HG03175 (cell line): ENCODE measurements at regions not wholly inside any gene's neighbourhood (a gene's known extent, or its start where the extent isn't known, plus 50 kb on each side); places are given as distances from the start of the nearest gene placed in this dataset.
"Not testable (repeated sequence)": the region's sequence is repeated elsewhere in the genome, so short reads cannot be mapped to it uniquely, and the experiment has no call there.

Experiments used
- ATAC-seq: cut with Tn5 transposase; IDR thresholded peaks from one replicate; pipeline ENCODE4 v1.9.1; 2021; ENCODE audit warnings: mild to moderate bottlenecking, moderate library complexity; ENCODE audit not compliant: unreplicated experiment

DNA sequence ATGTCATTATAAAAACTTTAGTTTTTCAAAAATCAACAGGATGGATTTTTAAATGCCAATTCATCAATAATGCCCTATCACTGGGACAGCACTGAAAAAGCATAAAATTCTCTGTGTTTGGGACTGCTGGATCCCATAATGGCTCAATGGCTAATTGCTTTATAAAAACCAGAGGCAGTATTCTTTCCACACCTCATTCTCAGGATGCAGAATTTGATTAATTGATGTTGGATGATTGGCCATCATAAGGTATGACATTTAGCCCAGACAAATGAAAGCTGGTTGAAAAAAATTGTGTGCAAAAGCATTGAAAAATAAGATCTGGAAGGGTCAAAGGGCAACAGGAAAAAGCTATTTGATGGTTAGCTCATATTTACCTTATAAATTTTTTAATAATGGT, 362.2 kb upstream of the SNX7 start:
- no peak for ATAC-seq

DNA sequence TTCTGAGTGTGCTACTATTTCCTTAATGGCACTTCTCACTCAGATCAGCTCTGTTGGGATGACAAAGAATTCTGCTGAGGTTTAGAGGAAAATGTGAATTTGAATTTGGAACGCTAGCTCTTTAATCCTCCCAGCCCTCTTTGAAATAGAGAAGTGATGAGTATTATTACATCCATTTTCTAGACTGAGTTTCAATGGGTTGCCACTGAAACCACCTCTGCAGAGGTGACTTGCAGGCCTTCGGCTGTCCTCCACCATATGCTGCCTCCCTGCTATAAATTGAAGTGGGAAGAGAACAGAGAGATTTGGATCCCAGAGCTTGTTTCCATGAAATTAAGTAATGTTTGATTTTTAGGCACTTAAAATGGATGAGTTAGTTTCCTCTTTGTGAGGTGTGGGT, 363.2 kb upstream of the SNX7 start:
- no peak for ATAC-seq

DNA sequence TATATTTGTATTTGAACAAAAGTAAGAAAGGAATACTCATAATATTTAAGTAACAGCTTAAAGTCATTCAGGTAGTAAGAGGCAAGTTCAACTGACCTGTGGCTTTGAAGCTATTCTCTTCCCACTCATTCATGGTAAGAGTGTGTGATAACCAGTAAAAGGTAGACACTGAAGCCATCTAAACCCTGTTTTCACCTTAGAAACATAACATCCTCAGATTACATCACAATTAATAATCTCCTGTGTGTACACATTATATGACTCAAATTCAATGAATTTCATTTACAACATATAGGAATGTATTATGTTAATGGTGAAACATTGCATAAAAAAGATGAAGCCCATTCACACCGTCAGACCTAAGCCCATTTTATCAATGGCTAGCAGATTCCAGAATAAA, 364.8 kb upstream of the SNX7 start:
- ATAC-seq = no peak

- no peak for ATAC-seq
Observed at GRCh38 chr1:98294127-98294526, 367.4 kb upstream of the SNX7 start.

- no peak for ATAC-seq
Observed at GRCh38 chr1:98292994-98293393, 368.5 kb upstream of the SNX7 start.

DNA sequence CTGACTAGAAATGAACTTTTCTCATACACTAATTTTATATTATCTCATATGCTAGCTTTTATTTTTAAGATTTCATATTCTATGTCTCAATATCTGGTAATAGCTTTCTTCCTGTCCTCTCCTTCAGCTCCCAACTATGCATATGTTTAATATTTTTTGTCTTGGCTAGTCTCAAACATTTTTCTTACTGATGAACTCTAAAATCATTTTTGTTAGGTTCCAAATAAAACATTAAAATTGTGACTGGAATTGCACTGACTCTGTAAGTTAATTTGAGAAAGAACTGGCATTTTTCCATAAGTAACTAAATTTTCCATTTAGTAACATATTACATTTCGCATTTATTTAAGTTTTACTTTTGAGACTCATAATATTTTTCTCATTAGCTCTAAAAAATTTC, 368.5 kb upstream of the DPYD start:
- no peak for ATAC-seq

GRCh38 chr1:98288494-98288893, 367.7 kb upstream of the DPYD start:
- no peak for ATAC-seq

- ATAC-seq = no peak
Observed at GRCh38 chr1:98287626-98288025, 366.8 kb upstream of the DPYD start.

DNA sequence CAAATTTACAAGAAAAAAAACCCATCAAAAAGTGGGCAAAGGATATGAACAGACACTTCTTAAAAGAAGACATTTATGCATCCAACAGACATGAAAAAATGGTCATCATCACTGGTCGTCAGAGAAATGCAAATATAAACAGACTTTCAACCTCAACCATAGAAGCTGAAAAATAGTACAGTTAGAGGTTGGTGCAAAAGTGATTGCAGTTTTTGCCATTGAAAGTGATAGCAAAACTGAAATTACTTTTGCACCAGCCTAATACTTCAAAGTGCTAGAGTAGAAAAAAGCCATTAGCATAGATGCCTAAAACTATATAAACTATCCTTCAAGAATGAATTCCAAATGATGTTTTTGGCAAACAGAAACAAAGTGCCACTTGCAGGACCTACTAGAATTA, 365.8 kb upstream of the DPYD start:
- no peak for ATAC-seq

GRCh38 chr1:98285286-98285685, 364.5 kb upstream of the DPYD start:
- ATAC-seq = not testable (repeated sequence)

DNA sequence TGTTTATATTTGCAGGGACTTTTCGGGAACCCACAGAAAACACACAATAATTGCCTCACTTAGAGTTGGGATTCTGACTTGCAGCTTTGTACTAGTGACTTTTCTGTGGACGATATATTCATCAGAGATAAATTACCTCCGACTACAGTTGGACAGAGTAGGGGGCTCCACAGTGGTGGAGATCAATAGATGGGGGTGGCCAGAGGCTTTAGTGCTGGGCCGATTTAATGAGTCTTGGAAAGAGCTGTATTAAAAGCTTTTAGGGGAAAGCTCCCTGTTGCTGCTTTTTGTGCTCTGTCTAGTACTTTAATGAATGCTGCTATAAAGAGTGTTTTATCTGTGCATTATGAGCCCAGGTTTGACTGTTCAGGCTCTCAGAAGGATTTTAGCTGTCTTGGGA, 359.2 kb upstream of the DPYD start:
- no peak for ATAC-seq

- ATAC-seq = no peak
Observed at GRCh38 chr1:98278055-98278454, 357.2 kb upstream of the DPYD start.

GRCh38 chr1:98277118-98277517, 356.3 kb upstream of the DPYD start:
- peak; percentile 47 for ATAC-seq

DNA sequence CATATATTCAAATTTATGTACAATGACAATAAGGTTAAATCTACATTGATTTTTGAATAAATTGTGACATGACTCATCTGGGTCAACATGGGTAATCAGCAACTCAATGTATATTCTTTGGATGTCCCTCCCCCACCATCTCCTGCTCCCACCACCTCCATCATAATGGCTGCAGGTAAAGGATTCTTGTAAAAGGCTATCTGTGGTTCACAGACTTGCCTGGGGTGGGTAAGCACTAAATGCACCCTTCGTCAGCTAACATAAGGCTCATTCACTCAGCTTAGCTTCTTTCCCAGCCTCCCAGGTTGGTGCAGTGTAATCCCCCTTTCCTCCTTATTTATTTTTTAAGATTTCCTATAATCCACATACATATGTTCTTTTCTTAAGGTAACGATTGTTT, 355.7 kb upstream of the DPYD start:
- no peak for ATAC-seq

DNA sequence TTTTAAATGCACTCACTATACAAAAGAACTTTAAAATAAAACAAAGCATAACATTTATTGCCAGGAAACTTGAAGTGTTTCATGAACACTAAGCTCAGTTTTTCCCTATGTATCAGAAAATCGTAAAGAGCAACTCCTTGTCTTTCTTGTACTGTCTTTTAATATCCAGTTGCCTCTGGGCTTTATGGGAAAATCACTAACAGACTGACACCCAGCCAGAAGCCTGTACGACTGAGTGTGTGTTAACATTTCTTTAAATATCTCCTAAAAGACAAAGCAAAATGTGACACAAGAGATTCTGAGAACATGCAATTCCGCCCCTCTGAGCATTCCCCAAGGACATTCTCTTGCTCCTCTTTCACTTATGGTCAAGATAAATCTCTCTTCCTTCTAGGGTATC, 347.5 kb upstream of the DPYD start:
- no peak for ATAC-seq

GRCh38 chr1:98267423-98267822, 346.6 kb upstream of the DPYD start:
- no peak for ATAC-seq

- no peak for ATAC-seq
Observed at GRCh38 chr1:98264727-98265126, 343.9 kb upstream of the DPYD start.

GRCh38 chr1:98260839-98261238, 340.0 kb upstream of the DPYD start:
- no peak for ATAC-seq

DNA sequence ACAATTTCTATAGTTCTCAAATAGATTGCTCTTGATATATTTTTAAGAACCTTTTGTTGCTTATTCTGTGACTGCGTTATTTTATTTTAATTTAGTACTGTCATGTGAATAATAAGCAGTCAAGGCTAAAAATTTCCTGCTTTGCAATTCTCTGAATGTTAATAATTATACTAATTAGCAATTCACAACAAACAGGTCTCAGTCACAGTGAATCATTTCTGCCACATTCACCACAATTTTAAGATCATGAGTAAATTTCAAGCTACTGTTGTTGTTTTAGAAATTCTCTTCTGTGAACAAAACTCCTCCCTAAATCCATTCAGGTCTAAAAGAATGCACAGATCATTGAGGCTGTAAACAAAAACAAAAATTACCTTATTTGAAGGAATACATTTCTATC, 339.6 kb upstream of the DPYD start:
- ATAC-seq = no peak

DNA sequence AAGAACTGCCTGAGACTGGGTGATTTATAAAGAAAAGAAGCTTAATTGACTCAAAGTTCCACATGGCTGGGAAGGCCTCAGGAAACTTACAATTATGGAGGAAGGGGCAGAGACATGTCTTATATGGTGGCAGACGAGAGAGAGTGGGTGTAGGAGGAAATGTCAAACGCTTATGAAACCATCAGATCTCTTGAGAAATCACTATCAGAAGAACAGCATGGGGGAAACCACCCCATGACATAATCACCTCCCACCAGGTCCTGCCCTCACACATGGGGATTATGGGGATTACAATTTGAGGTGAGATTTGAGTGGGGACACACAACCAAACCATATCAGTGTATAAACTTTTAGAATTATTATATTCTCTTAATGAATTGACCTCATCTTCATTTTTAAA, 335.9 kb upstream of the DPYD start:
- ATAC-seq = no peak

DNA sequence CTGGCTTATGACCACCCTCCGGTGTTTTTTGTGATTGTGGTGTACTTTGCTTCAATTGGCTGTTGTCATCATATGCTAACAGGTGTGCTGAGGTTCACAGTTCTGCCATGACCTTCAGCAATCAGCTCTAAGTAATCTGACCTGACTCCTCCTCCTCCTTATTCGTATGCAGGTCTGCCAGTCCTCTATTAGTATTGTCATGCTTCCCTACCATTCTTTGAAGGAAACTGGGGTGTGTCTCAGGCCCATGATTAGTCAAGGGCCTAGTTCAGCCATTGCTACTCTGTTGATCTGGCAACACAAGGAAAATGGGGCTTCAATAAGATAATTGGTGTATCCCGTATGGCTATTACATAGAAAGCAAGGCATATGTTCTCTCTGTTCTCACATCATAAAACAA, 332.3 kb upstream of the DPYD start:
- no peak for ATAC-seq

DNA sequence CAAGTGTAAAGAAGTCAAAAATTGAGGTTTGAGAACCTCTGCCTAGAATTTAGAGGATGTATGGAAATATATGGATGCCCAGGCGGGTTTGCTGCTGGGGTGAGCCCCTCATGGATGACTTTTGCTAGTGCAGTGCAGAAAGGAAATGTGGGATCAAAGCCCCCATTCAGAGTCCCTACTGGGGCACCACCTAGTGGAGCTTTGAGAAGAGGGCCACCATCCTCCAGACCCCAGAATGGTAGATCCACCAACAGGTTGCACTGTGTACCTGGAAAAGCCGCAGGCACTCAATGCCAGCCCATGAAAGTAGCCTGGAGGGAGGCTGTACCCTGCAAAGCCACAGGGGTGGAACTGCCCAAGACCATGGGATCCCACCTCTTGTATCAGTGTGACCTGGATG, 330.7 kb upstream of the DPYD start:
- no peak for ATAC-seq

DNA sequence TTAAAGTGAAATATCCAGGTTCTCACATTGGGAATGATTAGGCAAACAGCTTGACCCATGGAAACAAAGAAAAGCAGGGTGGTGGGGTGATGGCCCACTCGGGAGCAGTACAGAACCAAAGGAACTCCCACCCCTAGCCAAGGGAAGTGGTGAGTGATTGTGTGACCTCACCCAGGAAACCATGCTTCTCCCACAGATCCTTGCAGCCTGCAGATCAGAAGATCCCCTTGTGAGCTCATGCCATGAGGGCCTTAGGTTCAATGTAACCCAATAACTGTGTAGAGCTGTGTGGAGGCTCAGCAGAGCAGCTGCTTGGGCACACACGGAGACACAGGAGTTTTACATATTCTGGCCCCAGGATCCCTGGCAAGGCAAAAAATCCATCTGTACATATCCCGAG, 311.8 kb upstream of the DPYD start:
- no peak for ATAC-seq

- ATAC-seq = no peak
Observed at GRCh38 chr1:98222706-98223105, 301.9 kb upstream of the DPYD start.
